Endothelial cell of umbilical vein (primary cell): ENCODE measurements at regions not wholly inside any gene's neighbourhood (a gene's known extent, or its start where the extent isn't known, plus 50 kb on each side); places are given as distances from the start of the nearest gene placed in this dataset.

Experiments
- CTCF ChIP-seq, 2 donors: IDR thresholded peaks; 1 replicate in 1 of 2; 2 replicates in 1 of 2; pipeline ENCODE4 v1.5.1; 2011; ENCODE audit warnings: low read length in 2 of 2, mild to moderate bottlenecking in 2 of 2, moderate library complexity in 2 of 2, control low read depth in 1 of 2, inconsistent platforms in 1 of 2, low read depth in 1 of 2; ENCODE audit not compliant: insufficient read depth in 1 of 2; ENCODE audit errors: extremely low read depth in 1 of 2
- EZH2 ChIP-seq: IDR thresholded peaks from 2 replicates; pipeline ENCODE4 v1.6.1; 2012; ENCODE audit warnings: borderline replicate concordance, low read depth, mild to moderate bottlenecking, moderate library complexity, low read length, inconsistent platforms; ENCODE audit not compliant: severe bottlenecking
- JUN ChIP-seq: IDR thresholded peaks from 2 replicates; pipeline ENCODE4 v1.6.1; 2011; ENCODE audit warnings: borderline replicate concordance, low read depth; ENCODE audit not compliant: insufficient read length, insufficient read depth
- MAX ChIP-seq: IDR thresholded peaks from 2 replicates; pipeline ENCODE4 v1.6.1; 2011; ENCODE audit not compliant: insufficient read depth, insufficient read length
- POLR2A ChIP-seq: IDR thresholded peaks from 2 replicates; pipeline ENCODE4 v1.6.1; 2012; ENCODE audit warnings: low read depth, mild to moderate bottlenecking, control low read depth, low read length
- POLR2AphosphoS5 ChIP-seq: IDR thresholded peaks from 2 replicates; pipeline ENCODE4 v1.6.1; 2012; ENCODE audit warnings: low read depth, mild to moderate bottlenecking, control low read depth, low read length, moderate library complexity; ENCODE audit not compliant: insufficient read depth

DNA sequence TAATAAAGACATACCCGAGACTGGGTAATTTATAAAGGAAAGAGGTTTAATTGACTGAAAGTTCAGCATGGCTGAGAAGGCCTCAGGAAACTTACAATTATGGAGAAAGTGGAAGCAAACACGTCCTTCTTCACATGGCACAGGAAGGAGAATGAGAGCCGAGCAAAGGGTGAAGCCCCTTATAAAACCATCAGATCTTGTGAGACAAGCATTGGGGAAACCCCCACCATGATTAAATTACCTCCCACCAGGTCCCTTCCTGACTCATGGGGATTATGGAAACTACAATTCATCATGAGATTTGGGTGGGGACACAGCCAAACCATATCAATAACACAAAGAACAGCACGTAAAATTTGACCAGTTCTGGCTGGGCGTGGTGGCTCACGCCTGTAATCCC is 85.6 kb upstream of the ATF7IP start:
- TF ChIP-seq POLR2A: no peak
- no peak for TF ChIP-seq CTCF (IDR thresholded peaks at IDR 0.05; ENCODE audit: extremely low read depth in 1 of 2, insufficient read depth in 1 of 2, low read depth in 1 of 2, low read length in 2 of 2)
- TF ChIP-seq POLR2AphosphoS5: no peak
- TF ChIP-seq MAX: no peak
- no peak for TF ChIP-seq JUN
- no peak for TF ChIP-seq EZH2
